KOPT-K1 (cell line): ENCODE measurements at regions not wholly inside any gene's neighbourhood (a gene's known extent, or its start where the extent isn't known, plus 50 kb on each side); places are given as distances from the start of the nearest gene placed in this dataset.

Experiments
- H3K27ac ChIP-seq: fragments of 200-600 bp; sonication (generic); 2 replicates; pipeline ENCODE4 v1.5.1; 2016; ENCODE audit warnings: antibody characterized with exemption, mild to moderate bottlenecking, low read depth, low read length; ENCODE audit not compliant: poor library complexity, severe bottlenecking
- H3K36me3 ChIP-seq: fragments of 200-600 bp; sonication (generic); 2 replicates; pipeline ENCODE4 v1.5.1; 2017; ENCODE audit warnings: antibody characterized with exemption, mild to moderate bottlenecking, low read length, moderate library complexity; ENCODE audit not compliant: insufficient read depth
- H3K9me3 ChIP-seq: fragments of 200-600 bp; sonication (generic); 2 replicates; pipeline ENCODE4 v1.5.1; 2017; ENCODE audit warnings: antibody characterized with exemption, low read length, mild to moderate bottlenecking; ENCODE audit not compliant: insufficient read depth, poor library complexity, severe bottlenecking

DNA sequence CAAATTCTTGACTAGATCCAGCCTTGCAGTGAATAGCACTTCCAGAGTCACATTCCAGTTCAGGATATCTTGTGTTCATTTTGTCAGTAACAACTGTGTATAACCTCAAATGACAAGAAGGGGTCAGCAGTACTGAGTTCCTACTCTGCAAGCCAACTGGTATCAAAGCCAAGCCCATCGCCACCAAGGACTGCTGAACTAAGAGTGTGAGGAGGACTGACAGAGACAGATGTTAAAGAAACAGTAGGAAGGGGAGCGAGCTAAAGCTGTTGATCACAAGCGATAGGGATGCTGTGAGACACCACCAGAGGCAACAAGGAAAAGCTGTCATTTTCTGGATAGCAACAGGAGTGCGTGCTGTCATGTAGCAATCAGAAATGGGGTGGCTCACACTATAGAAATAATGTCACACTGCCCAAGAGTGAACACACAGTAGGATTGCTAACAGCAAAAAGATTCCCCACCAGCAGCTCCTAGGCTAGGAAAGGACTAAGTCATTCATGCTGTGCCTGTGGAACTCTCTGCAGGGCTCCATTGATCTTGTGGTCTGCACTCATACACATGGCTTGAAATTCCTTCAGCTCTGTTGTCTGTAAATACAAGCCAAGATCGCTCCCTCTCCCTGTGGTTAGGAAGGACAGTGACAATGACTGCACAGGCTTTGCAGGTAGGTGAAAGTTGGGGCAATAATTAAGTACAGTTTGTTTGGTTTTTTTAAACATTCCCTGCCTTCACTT lies 658.6 kb downstream of the NR2F1-AS1 start:
- no peak overlapping the region for H3K27ac ChIP-seq
- no peaks in the 10 kb centered on the region for H3K9me3 ChIP-seq
- H3K36me3 ChIP-seq = no peaks in the 10 kb centered on the region

DNA sequence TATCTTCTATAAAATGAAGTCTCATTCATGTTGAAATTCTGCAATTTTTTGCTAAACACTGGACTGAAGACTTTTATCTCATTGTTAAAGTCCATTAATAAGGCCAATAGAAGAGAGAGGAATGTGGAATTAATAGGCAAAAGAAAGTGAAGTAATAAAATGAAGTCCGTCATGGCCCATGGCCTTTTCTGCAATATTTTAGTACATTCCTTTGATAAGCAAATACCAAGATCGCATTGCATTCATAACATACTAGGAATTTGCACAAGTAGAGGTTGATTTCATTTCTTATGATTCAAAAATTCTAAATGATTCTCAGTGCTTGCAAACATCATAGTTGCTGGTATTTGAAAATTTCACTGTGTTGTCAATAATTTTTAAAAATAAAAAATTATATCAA lies 664.0 kb downstream of the NR2F1-AS1 start:
- no peak overlapping the region for H3K27ac ChIP-seq
- H3K36me3 ChIP-seq = no peaks in the 10 kb centered on the region
- H3K9me3 ChIP-seq = no peaks in the 10 kb centered on the region

DNA sequence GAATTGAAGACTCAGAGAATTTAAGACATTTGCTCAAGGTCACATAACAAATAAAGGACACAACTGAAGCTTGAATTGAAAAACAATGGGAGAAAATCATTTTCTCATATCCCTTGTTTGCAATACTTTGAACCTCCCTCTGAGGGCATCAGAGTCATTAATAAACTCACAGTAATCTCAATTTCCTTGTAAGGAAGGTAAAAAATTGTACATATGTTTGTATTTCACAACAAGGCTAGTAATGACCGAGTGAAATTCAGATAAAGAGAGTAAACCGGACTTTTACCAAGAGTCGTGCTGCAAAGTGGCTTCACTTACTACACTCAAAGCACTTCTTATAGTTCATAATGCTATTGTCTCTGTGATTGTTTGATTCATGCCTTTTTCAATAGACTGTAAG lies 665.0 kb downstream of the NR2F1-AS1 start:
- Histone ChIP-seq H3K27ac (no peak overlapping the region), H3K9me3 (no peaks in the 10 kb centered on the region), H3K36me3 (no peaks in the 10 kb centered on the region)

GRCh38 chr5:92912283-92912682 lies 668.7 kb downstream of the NR2F1-AS1 start:
- H3K36me3 ChIP-seq = no peaks in the 10 kb centered on the region
- no peak overlapping the region for H3K27ac ChIP-seq
- no peaks in the 10 kb centered on the region for H3K9me3 ChIP-seq

DNA sequence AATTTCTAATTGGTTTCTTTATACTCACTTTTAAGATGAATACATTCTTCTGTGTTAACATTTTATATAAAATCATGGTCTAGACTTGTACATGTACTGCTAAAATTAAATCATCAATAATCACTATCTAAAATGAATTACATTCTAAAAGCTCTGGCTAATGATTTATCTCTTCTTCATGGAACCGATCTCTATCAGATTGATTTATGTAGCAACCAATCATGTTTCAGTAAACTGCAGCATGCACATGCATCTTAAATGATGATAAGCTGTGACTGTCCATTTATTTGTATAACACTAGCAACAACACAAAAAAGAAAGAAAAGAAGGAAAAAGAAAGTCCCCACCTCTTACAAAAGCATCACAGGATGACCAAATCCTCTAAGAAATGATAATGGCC lies 669.2 kb downstream of the NR2F1-AS1 start:
- Histone ChIP-seq H3K36me3 (no peaks in the 10 kb centered on the region), H3K9me3 (no peaks in the 10 kb centered on the region), H3K27ac (no peak overlapping the region)

DNA sequence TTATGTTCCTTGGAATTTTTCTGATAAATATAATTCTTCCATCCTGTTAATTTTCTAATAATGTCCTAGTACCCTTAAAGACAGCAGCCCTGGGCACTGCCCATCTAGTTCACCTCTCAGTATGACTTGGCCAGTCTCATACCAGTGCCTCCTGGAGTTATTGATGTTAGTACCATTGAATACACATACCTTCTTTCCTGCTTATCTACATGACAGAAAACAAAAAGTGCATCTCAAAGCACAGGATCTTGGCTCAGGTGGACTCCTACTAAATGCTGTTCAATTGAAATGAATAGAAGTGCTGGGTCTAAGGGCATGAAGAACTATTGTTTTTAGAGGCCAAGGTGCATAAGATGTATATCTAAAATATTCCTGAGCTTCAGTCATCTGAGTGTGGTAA lies 669.7 kb downstream of the NR2F1-AS1 start:
- no peaks in the 10 kb centered on the region for H3K9me3 ChIP-seq
- no peaks in the 10 kb centered on the region for H3K36me3 ChIP-seq
- H3K27ac ChIP-seq = no peak overlapping the region

GRCh38 chr5:92909602-92909962 lies 671.4 kb downstream of the NR2F1-AS1 start:
- Histone ChIP-seq H3K9me3 (no peaks in the 10 kb centered on the region), H3K27ac (no peak overlapping the region)

DNA sequence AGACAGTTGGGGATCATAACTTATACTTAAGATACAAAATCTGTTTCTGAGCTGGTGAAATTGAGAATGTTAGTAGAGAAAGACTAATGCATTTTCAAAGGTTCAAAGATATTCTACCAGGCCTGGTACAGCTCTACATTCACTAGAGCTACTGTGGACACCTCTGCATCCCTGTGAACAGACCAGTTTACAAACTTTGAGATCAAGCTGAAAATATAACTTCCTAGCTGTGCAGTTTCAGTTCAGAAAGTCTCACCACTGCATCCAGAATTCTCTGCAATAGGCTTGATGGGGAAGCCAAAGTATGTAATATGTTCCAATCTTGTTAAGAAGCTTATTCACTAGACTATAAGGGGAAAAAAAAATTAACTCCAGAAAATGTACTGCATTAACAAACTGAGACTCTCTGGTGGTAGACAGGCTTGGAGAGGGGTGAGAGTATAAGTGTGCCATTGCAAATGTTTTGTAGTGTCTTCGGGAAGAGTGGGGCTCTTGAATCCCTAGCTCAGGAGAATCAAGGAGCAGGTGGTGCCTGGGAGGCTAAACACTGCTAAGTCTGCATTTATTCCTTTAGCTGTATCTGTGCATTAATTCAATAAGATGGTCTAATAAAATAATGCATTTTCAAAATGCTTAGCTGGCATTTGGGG lies 671.9 kb downstream of the NR2F1-AS1 start:
- H3K27ac ChIP-seq = no peak overlapping the region

More at GRCh38 chr5:92909602-92909962, 671.4 kb downstream of the NR2F1-AS1 start:
- H3K36me3 ChIP-seq = no peaks in the 10 kb centered on the region

GRCh38 chr5:92907938-92908606 lies 672.9 kb downstream of the NR2F1-AS1 start:
- H3K36me3 ChIP-seq = no peaks in the 10 kb centered on the region
- no peak overlapping the region for H3K27ac ChIP-seq
- no peaks in the 10 kb centered on the region for H3K9me3 ChIP-seq

More for the DNA sequence above, 671.9 kb downstream of the NR2F1-AS1 start:
- H3K9me3 ChIP-seq = no peaks in the 10 kb centered on the region
- H3K36me3 ChIP-seq = no peaks in the 10 kb centered on the region

- H3K36me3 ChIP-seq = no peaks in the 10 kb centered on the region
- no peak overlapping the region for H3K27ac ChIP-seq
- H3K9me3 ChIP-seq = no peaks in the 10 kb centered on the region
Observed at GRCh38 chr5:92906798-92907376, 674.1 kb downstream of the NR2F1-AS1 start.

- Histone ChIP-seq H3K9me3 (no peaks in the 10 kb centered on the region), H3K27ac (no peak overlapping the region), H3K36me3 (no peaks in the 10 kb centered on the region)
Observed at GRCh38 chr5:92904021-92904420, 677.0 kb downstream of the NR2F1-AS1 start.

- H3K27ac ChIP-seq = no peak overlapping the region
- no peaks in the 10 kb centered on the region for H3K36me3 ChIP-seq
- no peaks in the 10 kb centered on the region for H3K9me3 ChIP-seq
Observed at GRCh38 chr5:92899611-92900010, 681.4 kb downstream of the NR2F1-AS1 start.

DNA sequence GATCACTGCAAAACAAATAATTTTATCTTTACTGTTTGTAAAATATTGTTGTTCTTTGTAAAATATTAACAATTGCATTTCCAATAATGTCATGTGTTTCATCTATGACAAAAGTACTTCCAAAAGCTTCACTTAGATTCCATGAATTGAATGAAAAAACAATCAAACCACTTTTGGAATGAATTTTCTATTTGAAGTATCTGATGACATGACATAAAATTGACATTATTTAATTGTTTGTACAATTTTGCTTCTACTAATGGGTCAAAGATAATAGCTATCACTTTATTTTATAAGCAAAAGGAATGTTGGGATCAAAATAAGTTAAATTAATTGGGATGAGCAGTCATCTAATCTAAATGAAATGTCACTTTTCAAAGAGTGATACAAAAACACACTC lies 684.3 kb downstream of the NR2F1-AS1 start:
- H3K9me3 ChIP-seq = no peaks in the 10 kb centered on the region
- no peak overlapping the region for H3K27ac ChIP-seq
- no peaks in the 10 kb centered on the region for H3K36me3 ChIP-seq

DNA sequence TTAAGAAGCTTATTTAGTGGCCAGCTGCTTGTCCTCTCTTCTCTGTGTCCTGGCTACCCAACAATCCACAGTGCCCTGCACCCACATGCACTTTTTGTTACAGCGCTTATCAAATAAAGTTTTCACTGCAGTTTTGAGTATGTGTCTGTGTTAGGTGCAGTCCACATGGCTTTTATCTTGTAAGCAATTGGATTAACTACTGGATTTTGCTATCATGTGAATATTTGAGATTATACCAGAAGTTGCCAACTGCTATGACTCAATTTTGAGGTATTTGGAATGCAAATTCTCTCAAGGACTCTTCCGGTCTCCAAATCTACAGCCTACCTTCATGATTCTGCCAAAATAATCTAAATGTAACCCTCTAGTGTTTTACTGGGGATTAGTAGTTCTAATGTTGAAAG lies 690.2 kb downstream of the NR2F1-AS1 start:
- Histone ChIP-seq H3K9me3 (no peaks in the 10 kb centered on the region), H3K27ac (no peak overlapping the region), H3K36me3 (no peaks in the 10 kb centered on the region)

GRCh38 chr5:92889140-92889539 lies 691.9 kb downstream of the NR2F1-AS1 start:
- Histone ChIP-seq H3K36me3 (no peaks in the 10 kb centered on the region), H3K27ac (no peak overlapping the region), H3K9me3 (no peaks in the 10 kb centered on the region)
